ENCODE measurements at regions not wholly inside any gene's neighbourhood (a gene's known extent, or its start where the extent isn't known, plus 50 kb on each side); places are given as distances from the start of the nearest gene placed in this dataset.

DNA sequence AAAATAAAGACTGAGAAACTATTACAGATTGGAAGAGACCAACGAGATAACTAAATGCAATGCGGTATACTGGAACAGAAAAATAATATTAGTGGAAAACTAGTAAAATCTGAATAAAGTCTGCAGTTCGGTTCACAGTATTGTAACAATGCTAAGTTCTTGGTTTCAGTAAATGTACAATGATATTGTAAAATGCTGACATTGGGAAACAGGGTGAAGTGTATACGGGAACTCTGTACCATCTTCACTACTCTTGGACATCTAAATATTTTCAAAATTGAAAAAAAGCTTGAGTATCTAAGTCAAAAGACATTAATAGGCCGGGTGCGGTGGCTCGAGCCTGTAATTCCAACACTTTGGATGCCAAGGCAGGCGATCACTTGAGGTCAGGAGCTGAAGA, 120.9 kb upstream of the KCNMB2 start:
- TF ChIP-seq, protein P1, sequence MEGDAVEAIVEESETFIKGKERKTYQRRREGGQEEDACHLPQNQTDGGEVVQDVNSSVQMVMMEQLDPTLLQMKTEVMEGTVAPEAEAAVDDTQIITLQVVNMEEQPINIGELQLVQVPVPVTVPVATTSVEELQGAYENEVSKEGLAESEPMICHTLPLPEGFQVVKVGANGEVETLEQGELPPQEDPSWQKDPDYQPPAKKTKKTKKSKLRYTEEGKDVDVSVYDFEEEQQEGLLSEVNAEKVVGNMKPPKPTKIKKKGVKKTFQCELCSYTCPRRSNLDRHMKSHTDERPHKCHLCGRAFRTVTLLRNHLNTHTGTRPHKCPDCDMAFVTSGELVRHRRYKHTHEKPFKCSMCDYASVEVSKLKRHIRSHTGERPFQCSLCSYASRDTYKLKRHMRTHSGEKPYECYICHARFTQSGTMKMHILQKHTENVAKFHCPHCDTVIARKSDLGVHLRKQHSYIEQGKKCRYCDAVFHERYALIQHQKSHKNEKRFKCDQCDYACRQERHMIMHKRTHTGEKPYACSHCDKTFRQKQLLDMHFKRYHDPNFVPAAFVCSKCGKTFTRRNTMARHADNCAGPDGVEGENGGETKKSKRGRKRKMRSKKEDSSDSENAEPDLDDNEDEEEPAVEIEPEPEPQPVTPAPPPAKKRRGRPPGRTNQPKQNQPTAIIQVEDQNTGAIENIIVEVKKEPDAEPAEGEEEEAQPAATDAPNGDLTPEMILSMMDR (IDR thresholded peaks at IDR 0.05): no peak
- TF ChIP-seq POLR2A (IDR thresholded peaks at IDR 0.05): no peak
- intact Hi-C loops (cut with DNase I): no loop called here
- no peak overlapping the region for H3K4me3 ChIP-seq
- H3K9me3 ChIP-seq: no peaks in the 10 kb centered on the region
- WGBS, 4 donors: 88 to 94% (median 91%) methylated on average over 8 of the region's 8 CpGs
- no peaks in the 10 kb centered on the region for H3K27me3 ChIP-seq
- ATAC-seq (no peak), DNase-seq (no peak)
- no peaks in the 10 kb centered on the region for H3K36me3 ChIP-seq
- H3K4me1 ChIP-seq: no peaks in the 10 kb centered on the region
- H3K27ac ChIP-seq: no peak overlapping the region

DNA sequence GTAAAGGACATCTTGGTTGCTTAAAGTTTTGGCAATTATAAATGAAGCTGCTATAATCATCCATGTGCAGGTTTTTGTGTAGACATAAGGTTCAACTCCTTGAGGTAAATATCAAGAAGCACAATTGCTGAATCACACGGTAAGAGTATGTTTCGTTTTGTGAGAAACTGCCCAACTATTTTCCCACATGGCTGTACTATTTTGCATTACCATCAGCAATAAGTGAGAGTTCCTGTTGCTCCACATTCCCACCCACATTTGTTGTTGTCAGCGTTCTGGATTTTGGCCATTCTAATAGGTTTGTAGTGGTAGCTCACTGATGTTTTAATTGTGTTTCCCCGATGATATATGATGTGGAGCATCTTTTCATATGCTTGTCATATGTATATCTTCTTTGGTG, 118.5 kb upstream of the KCNMB2 start:
- TF ChIP-seq, protein P1 (IDR thresholded peaks at IDR 0.05): no peak
- TF ChIP-seq POLR2A (IDR thresholded peaks at IDR 0.05): no peak

GRCh38 chr3:178419071-178419470, 117.2 kb upstream of the KCNMB2 start:
- TF ChIP-seq, protein P1 (IDR thresholded peaks at IDR 0.05): no peak
- TF ChIP-seq POLR2A (IDR thresholded peaks at IDR 0.05): no peak
- Histone ChIP-seq H3K9me3 (no peaks in the 10 kb centered on the region), H3K4me3 (no peak overlapping the region), H3K36me3 (no peaks in the 10 kb centered on the region), H3K27me3 (no peaks in the 10 kb centered on the region), H3K4me1 (no peaks in the 10 kb centered on the region), H3K27ac (no peak overlapping the region)
- ATAC-seq (no peak), DNase-seq (no peak)
- WGBS, 4 donors: 52 to 66% (median 62%) methylated on average over 4 of the region's 4 CpGs
- intact Hi-C loops (cut with DNase I): no loop called here

More for the DNA sequence above, 118.5 kb upstream of the KCNMB2 start:
- H3K4me3 ChIP-seq: no peak overlapping the region
- WGBS, 4 donors: 83 to 92% (median 88%) methylated on average over 4 of the region's 4 CpGs
- no peaks in the 10 kb centered on the region for H3K9me3 ChIP-seq
- H3K27ac ChIP-seq: no peak overlapping the region
- DNase-seq (no peak), ATAC-seq (no peak)
- intact Hi-C loops (cut with DNase I): no loop called here
- H3K4me1 ChIP-seq: no peaks in the 10 kb centered on the region
- H3K36me3 ChIP-seq: no peaks in the 10 kb centered on the region
- no peaks in the 10 kb centered on the region for H3K27me3 ChIP-seq

GRCh38 chr3:178420033-178420432, 116.2 kb upstream of the KCNMB2 start:
- Histone ChIP-seq H3K4me3 (no peak overlapping the region), H3K4me1 (no peaks in the 10 kb centered on the region), H3K27ac (no peak overlapping the region), H3K27me3 (no peaks in the 10 kb centered on the region), H3K36me3 (no peaks in the 10 kb centered on the region), H3K9me3 (peaks cover 0 to 2% (median 0%) of the 10 kb centered on the region in 12 donors)
- ATAC-seq: no peak
- DNase-seq: no peak
- intact Hi-C loops (cut with DNase I): no loop called here
- WGBS, 4 donors: 62 to 87% (median 85%) methylated on average over 1 of the region's 1 CpG
- TF ChIP-seq, protein P1 (IDR thresholded peaks at IDR 0.05): no peak
- TF ChIP-seq POLR2A (IDR thresholded peaks at IDR 0.05): no peak

Data from heart left ventricle (tissue), 16 donors.